ENCODE measurements at regions not wholly inside any gene's neighbourhood (a gene's known extent, or its start where the extent isn't known, plus 50 kb on each side); places are given as distances from the start of the nearest gene placed in this dataset.

- TF ChIP-seq CTCF (IDR thresholded peaks at IDR 0.05) (no peak), POLR2A (IDR thresholded peaks at IDR 0.05; ENCODE audit: low read length) (no peak), MAX (IDR thresholded peaks at IDR 0.05) (no peak), MYC (IDR thresholded peaks at IDR 0.05; ENCODE audit: borderline replicate concordance, low read length) (no peak), EP300 (IDR thresholded peaks at IDR 0.05) (no peak), RAD21 (conservative IDR thresholded peaks at IDR 0.05 in 1 of 2, IDR thresholded peaks at IDR 0.05 in 1 of 2) (no peak)
Measured at GRCh38 chr5:4735261-4735660, 404.9 kb upstream of the ADAMTS16 start.
